ENCODE measurements at regions not wholly inside any gene's neighbourhood (a gene's known extent, or its start where the extent isn't known, plus 50 kb on each side); places are given as distances from the start of the nearest gene placed in this dataset.

GRCh38 chr13:103726808-103727207, 660.6 kb upstream of the SLC10A2 start:
- TF ChIP-seq POLR2A (IDR thresholded peaks at IDR 0.05; ENCODE audit: low read depth, low read length), result no peak
- no peak for TF ChIP-seq CEBPB (IDR thresholded peaks at IDR 0.05; ENCODE audit: low read depth, low read length)
- no peak for TF ChIP-seq CTCF (conservative IDR thresholded peaks at IDR 0.05; ENCODE audit: low read depth, low read length)
- no peak for TF ChIP-seq FOS (IDR thresholded peaks at IDR 0.05; ENCODE audit: low read depth, low read length)
- no peak for TF ChIP-seq RAD21 (IDR thresholded peaks at IDR 0.05; ENCODE audit: low read length)
- no peak for TF ChIP-seq SMC3 (IDR thresholded peaks at IDR 0.05; ENCODE audit: low read depth, low read length)
- TF ChIP-seq CHD1 (IDR thresholded peaks at IDR 0.05; ENCODE audit: low read depth, low read length), result no peak
- TF ChIP-seq MAFK (IDR thresholded peaks at IDR 0.05; ENCODE audit: low read depth, low read length), result no peak
- TF ChIP-seq RFX5 (IDR thresholded peaks at IDR 0.05; ENCODE audit: low read depth, low read length), result no peak
- no peak for TF ChIP-seq USF2 (IDR thresholded peaks at IDR 0.05; ENCODE audit: low read depth, low read length)

All from IMR-90 (cell line).